Motor neuron (in vitro differentiated cells): ENCODE measurements at regions not wholly inside any gene's neighbourhood (a gene's known extent, or its start where the extent isn't known, plus 50 kb on each side); places are given as distances from the start of the nearest gene placed in this dataset.
A peak's percentile ranks its signal among the peaks of the same experiment; 100 is the strongest.
"Not testable (repeated sequence)": the region's sequence is repeated elsewhere in the genome, so short reads cannot be mapped to it uniquely, and the experiment has no call there.

Experiments
- ATAC-seq, 8 experiments: fragments of 200-7000 bp; cut with Tn5 transposase; replicated peaks in 6 of 8; 2 replicates each; pipeline ENCODE4 v1.8.0; 2021; ENCODE audit warnings: mild to moderate bottlenecking in 8 of 8, moderate library complexity in 8 of 8
- H3K27ac ChIP-seq, 2 donors: fragments of 250-450 bp; sonication (Bioruptor Pico); 2 replicates each; pipeline ENCODE4 v1.9.0; 2021; ENCODE audit warnings: antibody characterized with exemption in 2 of 2, mild to moderate bottlenecking in 2 of 2, moderate library complexity in 1 of 2
- H3K4me1 ChIP-seq, 2 donors: fragments of 250-450 bp; sonication (Bioruptor Pico); replicated peaks in 1 of 2; 2 replicates each; pipeline ENCODE4 v1.6.1; 2021; ENCODE audit warnings: antibody characterized with exemption in 2 of 2, mild to moderate bottlenecking in 2 of 2, moderate library complexity in 1 of 2
- H3K4me3 ChIP-seq, 5 donors: fragments of 250-450 bp; sonication (Bioruptor Pico); 2 replicates each; pipeline ENCODE4 v1.9.0; 2021; ENCODE audit warnings: antibody characterized with exemption in 5 of 5, mild to moderate bottlenecking in 5 of 5, moderate library complexity in 4 of 5
- WGBS, 10 experiments: fragments of 450-650 bp; shearing (Covaris generic); methylation state at CpG; one replicate each; pipeline ENCODE4 v1.0.0; 2022; 5-methylcytosine and 5-hydroxymethylcytosine counted together
- in situ Hi-C, 9 experiments: fragments of 400-800 bp; cut with MboI; loops; one replicate each; pipeline ENCODE4 v1.15.0; 2021; ENCODE audit warnings: low sequenced_read_pairs in 9 of 9, low pct_unique_long_range_greater_than_20kb in 2 of 9; ENCODE audit not compliant: unreplicated experiment in 9 of 9

- in situ Hi-C loops: no loop called here
- no peak overlapping the region for H3K4me3 ChIP-seq
- peak in 1 of 8 experiments; percentile 27 for ATAC-seq
- H3K27ac ChIP-seq: no peak overlapping the region
- H3K4me1 ChIP-seq: no peaks in the 10 kb centered on the region
- WGBS, 10 experiments: 86 to 100% (median 94%) methylated on average over 1 of the region's 1 CpG
Observed at GRCh38 chr1:192513196-192513595, 62.4 kb upstream of the RGS1 start.

DNA sequence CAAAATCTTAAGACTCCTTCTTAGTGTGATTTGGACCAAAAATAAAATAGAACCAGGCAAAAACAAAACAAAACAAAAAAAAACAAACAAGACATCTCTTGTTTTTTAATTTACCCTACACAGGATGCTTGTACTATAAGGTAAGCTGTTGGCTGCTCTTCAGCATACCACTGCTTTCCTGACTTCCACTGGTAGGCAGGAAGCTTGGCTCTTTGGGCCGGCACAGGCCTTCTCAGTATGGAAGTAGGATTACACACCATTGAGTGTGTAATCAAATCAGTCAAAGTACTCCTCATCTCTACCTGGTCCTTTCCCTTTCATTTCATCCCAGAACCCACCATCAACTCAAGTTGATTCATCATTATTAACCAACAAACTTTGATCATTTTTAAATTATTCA is 61.9 kb upstream of the RGS1 start:
- ATAC-seq: no peak
- no peak overlapping the region for H3K4me3 ChIP-seq
- no peak overlapping the region for H3K27ac ChIP-seq
- H3K4me1 ChIP-seq: no peaks in the 10 kb centered on the region
- 78 to 100% (median 100%) methylated on average over 1 of the region's 1 CpG; no CpG with 5 or more reads in 4 of the 10 experiments for WGBS, 10 experiments
- in situ Hi-C loops: no loop called here

- 27 to 95% (median 81%) methylated on average over 5 to 11 of the region's 11 CpGs for WGBS, 10 experiments
- H3K27ac ChIP-seq: no peak overlapping the region
- H3K4me3 ChIP-seq: no peak overlapping the region
- no peaks in the 10 kb centered on the region for H3K4me1 ChIP-seq
- in situ Hi-C loops: no loop called here
- ATAC-seq: peak in 4 of 8 experiments; percentile 38 to 51 (median 46)
Observed at GRCh38 chr1:192516776-192517297, 58.7 kb upstream of the RGS1 start.

DNA sequence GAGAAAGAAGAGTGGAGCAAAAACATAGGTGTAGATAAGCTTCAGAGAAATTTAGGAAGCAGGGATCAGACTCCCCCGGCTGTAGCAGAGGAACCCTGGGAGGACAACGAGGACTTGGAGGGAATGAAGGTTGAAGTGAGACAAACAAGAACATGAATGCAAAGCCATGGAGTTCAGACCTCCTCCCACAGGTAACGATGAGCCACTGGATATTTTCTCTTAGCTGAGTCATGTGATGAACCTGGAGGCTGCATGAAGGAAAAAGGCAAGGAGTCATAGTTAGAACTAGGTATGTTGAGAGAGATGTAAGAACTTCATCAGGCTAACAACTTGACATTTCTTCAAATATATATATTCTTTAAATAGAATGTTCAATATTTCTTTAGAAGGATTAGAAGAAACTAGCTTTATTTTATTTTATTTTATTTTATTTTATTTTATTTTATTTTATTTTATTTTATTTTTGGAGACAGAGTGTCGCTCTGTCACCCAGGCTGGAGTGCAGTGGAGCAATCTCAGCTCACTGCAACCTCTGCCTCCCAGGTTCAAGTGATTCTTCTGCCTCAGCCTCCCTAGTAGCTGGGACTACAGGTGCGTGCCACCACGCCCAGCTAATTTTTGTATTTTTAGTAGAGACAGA is 57.7 kb upstream of the RGS1 start:
- H3K27ac ChIP-seq, in situ Hi-C loops, ATAC-seq, H3K4me1 ChIP-seq, H3K4me3 ChIP-seq: not testable (repeated sequence)
- WGBS, 10 experiments: 78 to 99% (median 91%) methylated on average over 2 to 6 of the region's 6 CpGs

DNA sequence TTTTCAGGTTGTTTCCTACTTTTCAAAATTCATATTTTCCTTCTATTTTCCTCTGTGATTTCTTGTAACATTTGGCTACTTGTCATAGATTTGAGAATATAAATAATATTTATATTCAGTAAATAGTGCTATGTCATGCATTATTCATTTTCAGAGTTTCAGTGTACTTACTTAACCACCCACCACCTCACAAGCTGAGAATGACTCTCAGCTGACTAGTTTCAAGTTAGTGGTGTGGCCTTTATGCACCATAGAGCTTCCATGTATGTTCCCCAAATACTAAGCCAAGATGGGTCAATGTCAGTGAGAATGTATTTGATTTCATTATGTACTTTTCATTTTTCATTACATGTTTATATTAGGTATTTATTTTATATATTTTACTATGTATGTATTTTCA is 56.9 kb upstream of the RGS1 start:
- in situ Hi-C loops: no loop called here
- Histone ChIP-seq H3K4me3 (no peak overlapping the region), H3K27ac (no peak overlapping the region), H3K4me1 (no peaks in the 10 kb centered on the region)
- ATAC-seq: no peak

DNA sequence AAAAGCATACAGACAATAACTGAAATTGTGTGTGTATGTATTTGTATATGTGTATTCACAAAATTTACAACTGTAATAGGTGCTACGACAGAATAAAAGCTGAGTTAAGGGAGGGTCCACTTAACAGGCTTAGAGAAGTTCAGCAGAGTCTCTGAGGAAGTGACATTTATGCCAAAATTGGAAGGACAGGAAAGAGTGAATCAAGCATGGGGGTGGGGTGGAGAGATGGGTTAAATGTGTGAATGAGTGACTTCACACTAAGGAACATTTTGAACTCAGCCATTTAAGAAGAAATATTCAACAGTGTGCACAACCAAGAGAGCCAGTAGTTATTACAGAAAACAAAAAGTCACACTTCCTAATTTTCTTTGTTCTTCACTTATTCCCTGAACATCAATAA is 53.8 kb upstream of the RGS1 start:
- in situ Hi-C loops: no loop called here
- no peaks in the 10 kb centered on the region for H3K4me1 ChIP-seq
- 0 to 100% (median 74%) methylated on average over 1 of the region's 1 CpG; no CpG with 5 or more reads in 1 of the 10 experiments for WGBS, 10 experiments
- ATAC-seq: peak in 2 of 8 experiments; percentile 27 to 28
- H3K27ac ChIP-seq: no peak overlapping the region
- H3K4me3 ChIP-seq: no peak overlapping the region

DNA sequence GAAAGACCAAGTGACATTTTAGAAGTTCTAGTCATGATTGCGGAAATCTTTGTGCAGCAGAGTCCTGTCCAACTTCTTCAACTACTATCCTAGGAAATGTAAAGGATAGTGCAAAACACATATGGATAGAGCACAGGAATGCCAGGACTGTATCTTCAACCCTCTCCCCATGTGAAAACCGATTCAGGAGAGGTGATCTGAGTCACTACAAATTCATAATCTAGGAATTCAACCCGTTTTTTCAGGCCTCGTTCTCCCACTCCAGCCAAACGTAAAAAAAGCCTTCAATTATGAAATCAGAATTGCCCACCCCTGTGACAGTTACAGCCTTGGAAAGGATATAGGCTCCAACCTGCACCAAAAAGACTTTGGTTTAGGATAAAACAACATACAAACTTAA is 52.9 kb upstream of the RGS1 start:
- Histone ChIP-seq H3K4me3 (no peak overlapping the region), H3K4me1 (no peaks in the 10 kb centered on the region), H3K27ac (no peak overlapping the region)
- in situ Hi-C loops: no loop called here
- WGBS, 10 experiments: 33 to 100% (median 82%) methylated on average over 1 to 5 of the region's 5 CpGs
- no peak for ATAC-seq

DNA sequence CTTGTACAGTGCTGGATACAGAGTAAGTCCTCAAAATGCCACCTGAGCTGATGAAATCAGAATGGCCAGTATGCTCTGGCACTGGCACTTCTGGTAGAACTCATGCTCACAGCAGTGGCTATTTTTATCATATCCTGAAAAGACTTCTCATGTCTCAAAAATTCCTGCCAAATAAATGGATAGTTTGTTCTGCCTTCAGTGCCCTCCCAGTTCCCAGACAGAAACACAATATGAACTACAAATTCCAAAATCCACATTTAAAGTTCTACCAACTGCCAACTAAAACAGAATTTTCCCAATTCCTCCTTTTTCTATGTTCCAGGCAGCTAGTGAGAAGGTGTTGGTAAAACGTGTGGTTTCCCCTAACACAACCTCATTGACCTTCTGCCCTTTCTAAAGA is 51.4 kb upstream of the RGS1 start:
- H3K27ac ChIP-seq: no peak overlapping the region
- ATAC-seq: no peak
- no peak overlapping the region for H3K4me3 ChIP-seq
- H3K4me1 ChIP-seq: no peaks in the 10 kb centered on the region
- WGBS, 10 experiments: 33 to 78% (median 55%) methylated on average over 1 of the region's 1 CpG; no CpG with 5 or more reads in 3 of the 10 experiments
- in situ Hi-C loops: no loop called here
